ES-I3 (cell line): ENCODE measurements at regions not wholly inside any gene's neighbourhood (a gene's known extent, or its start where the extent isn't known, plus 50 kb on each side); places are given as distances from the start of the nearest gene placed in this dataset.
"Not testable (repeated sequence)": the region's sequence is repeated elsewhere in the genome, so short reads cannot be mapped to it uniquely, and the experiment has no call there.

Experiments used
- H3K36me3 ChIP-seq: 2 replicates; pipeline ENCODE4 v1.6.1; 2013; ENCODE audit warnings: mild to moderate bottlenecking, low read length, control low read depth, moderate library complexity; ENCODE audit not compliant: insufficient read depth
- H3K4me1 ChIP-seq: 2 replicates; pipeline ENCODE4 v1.6.1; 2013; ENCODE audit warnings: mild to moderate bottlenecking, control low read depth, low read length; ENCODE audit not compliant: insufficient read depth
- H3K9ac ChIP-seq: 2 replicates; pipeline ENCODE4 v1.6.1; 2013; ENCODE audit warnings: low read depth, mild to moderate bottlenecking, low read length, moderate library complexity
- H3K9me3 ChIP-seq: 2 replicates; pipeline ENCODE4 v1.6.1; 2013; ENCODE audit warnings: mild to moderate bottlenecking, low read length, moderate library complexity; ENCODE audit not compliant: control insufficient read depth, insufficient read depth

GRCh38 chr5:127196042-127196441 lies 94.6 kb upstream of the MEGF10 start:
- Histone ChIP-seq H3K36me3 (no peaks in the 10 kb centered on the region), H3K9me3 (no peaks in the 10 kb centered on the region), H3K4me1 (no peaks in the 10 kb centered on the region), H3K9ac (no peak overlapping the region)

DNA sequence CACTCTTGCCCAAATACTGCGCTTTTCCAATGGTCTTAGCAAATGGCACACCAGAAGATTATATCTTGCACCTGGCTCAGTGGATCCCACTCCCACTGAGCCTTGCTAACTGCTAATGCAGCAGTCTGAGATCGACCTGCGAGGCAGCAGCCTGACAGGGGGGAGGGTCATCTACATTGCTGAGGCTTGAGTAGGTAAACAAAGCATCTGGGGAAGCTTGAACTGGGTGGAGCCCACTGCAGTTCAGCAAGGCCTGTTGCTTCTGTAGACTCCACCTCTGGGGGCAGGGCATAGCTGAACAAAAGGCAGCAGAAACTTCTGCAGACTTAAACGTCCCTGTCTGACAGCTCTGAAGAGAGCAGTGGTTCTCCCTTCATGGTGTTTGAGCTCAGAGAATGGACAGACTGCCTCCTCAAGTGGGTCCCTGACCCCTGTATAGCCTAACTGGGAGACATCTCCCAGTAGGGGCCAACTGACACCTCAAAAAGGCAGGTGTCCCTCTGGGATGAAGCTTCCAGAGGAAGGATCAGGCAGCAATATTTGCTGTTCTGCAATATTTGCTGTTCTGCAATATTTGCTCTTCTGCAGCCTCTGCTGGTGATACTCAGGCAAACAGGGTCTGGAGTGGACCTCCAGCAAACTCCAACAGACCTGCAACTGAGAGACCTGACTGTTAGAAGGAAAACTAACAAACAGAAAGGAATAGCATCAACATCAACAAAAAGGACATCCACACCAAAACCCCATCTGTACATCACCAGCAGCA lies 93.0 kb upstream of the MEGF10 start:
- not testable (repeated sequence) for H3K36me3 ChIP-seq, H3K9me3 ChIP-seq, H3K4me1 ChIP-seq
- H3K9ac ChIP-seq: peak overlapping the region; percentile 42; the same call in 1 of the 2 replicates

GRCh38 chr5:127202738-127203137 lies 87.9 kb upstream of the MEGF10 start:
- H3K9me3 ChIP-seq, H3K4me1 ChIP-seq, H3K9ac ChIP-seq, H3K36me3 ChIP-seq: not testable (repeated sequence)

GRCh38 chr5:127203818-127204217 lies 86.8 kb upstream of the MEGF10 start:
- H3K4me1 ChIP-seq: peaks cover 7% of the 10 kb centered on the region
- H3K9ac ChIP-seq: no peak overlapping the region
- H3K9me3 ChIP-seq: no peaks in the 10 kb centered on the region
- no peaks in the 10 kb centered on the region for H3K36me3 ChIP-seq

DNA sequence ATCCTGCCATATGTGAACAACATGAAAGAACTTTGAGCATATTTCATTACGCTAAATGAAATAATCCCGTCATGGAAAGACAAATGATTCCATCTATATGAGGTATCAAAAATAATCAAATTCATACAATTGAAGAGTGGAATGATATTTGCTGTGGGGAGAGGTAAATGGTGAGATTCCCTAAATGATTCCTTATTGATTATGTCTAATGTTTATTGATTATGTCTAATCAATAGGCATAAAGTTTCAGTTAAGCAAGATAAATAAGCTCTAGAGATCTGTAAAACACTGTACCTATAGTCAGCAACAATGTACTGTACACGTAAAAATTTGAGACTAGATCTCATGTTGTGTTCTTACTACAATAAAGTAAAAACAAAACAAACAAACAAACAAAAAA lies 85.4 kb upstream of the MEGF10 start:
- Histone ChIP-seq H3K4me1 (peaks cover 10% of the 10 kb centered on the region), H3K9ac (no peak overlapping the region), H3K9me3 (no peaks in the 10 kb centered on the region), H3K36me3 (no peaks in the 10 kb centered on the region)

DNA sequence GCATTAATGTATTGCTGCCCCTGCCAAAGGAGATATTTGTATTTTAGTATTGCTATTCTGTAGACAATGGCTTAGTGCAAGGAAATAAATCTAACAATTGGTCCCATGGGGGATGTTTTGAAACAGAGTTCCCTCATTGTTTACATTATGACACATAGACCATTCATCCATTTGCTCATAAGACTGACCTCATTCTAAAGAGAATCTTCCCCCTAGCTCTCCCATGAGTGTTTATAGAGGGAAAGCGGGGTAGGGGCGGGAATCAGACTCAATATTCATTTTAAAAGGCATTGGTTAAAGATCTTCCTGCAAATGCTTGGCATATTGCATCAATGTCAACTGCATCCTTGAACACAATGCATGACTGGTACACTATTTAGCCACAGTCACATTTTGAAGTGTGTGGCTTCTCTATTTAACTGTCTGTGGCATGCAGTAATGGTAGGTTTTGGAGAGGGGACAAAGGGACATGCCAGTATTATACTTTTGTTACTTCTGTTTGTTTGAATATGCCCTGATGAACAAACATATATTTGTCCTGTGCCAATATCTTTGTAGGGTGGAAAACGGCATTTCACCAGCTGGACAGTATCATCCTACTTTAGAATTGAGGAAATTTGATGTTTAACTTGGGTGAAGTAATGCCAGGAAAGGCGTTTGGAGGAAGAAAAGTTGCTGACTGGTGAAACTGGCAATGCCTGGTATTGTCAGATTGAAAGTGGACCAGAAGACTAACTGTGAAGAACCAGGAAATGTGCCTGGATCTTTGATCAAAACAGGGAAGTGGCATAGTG lies 84.1 kb upstream of the MEGF10 start:
- Histone ChIP-seq H3K36me3 (no peaks in the 10 kb centered on the region), H3K9ac (no peak overlapping the region), H3K4me1 (peaks cover 10% of the 10 kb centered on the region), H3K9me3 (no peaks in the 10 kb centered on the region)

- Histone ChIP-seq H3K36me3 (no peaks in the 10 kb centered on the region), H3K9ac (no peak overlapping the region), H3K4me1 (peaks cover 10% of the 10 kb centered on the region), H3K9me3 (no peaks in the 10 kb centered on the region)
These were observed 80.6 kb upstream of the MEGF10 start for GRCh38 chr5:127210042-127210441.

- H3K9ac ChIP-seq: no peak overlapping the region
- peaks cover 3% of the 10 kb centered on the region; the same call in 1 of the 2 replicates for H3K4me1 ChIP-seq
- no peaks in the 10 kb centered on the region for H3K36me3 ChIP-seq
- no peaks in the 10 kb centered on the region for H3K9me3 ChIP-seq
These were observed 77.4 kb upstream of the MEGF10 start for GRCh38 chr5:127213231-127213630.

- Histone ChIP-seq H3K9ac (no peak overlapping the region), H3K4me1 (no peaks in the 10 kb centered on the region), H3K36me3 (no peaks in the 10 kb centered on the region), H3K9me3 (no peaks in the 10 kb centered on the region)
These were observed 74.5 kb upstream of the MEGF10 start for GRCh38 chr5:127216143-127216542.

- H3K9me3 ChIP-seq: no peaks in the 10 kb centered on the region
- H3K4me1 ChIP-seq: no peaks in the 10 kb centered on the region
- no peaks in the 10 kb centered on the region for H3K36me3 ChIP-seq
- no peak overlapping the region for H3K9ac ChIP-seq
These were observed 73.5 kb upstream of the MEGF10 start for GRCh38 chr5:127216898-127217675.

DNA sequence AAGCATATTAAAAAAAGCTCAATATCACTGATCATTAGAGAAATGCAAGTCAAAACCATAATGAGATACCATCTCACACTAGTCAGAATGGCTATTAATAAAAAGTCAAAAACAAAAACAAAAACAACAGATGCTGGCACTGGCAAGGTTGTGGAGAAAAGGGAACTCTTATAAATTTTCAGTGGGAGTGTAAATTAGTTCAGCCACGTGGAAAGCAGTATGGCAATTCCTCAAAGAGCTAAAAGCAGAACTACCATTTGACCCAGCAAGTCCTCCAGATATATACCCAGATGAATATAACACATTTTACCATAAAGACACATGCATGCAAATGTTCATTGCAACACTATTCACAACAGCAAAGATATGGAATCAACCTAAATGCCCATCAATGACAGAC lies 68.7 kb upstream of the MEGF10 start:
- not testable (repeated sequence) for H3K4me1 ChIP-seq, H3K9ac ChIP-seq, H3K9me3 ChIP-seq, H3K36me3 ChIP-seq

DNA sequence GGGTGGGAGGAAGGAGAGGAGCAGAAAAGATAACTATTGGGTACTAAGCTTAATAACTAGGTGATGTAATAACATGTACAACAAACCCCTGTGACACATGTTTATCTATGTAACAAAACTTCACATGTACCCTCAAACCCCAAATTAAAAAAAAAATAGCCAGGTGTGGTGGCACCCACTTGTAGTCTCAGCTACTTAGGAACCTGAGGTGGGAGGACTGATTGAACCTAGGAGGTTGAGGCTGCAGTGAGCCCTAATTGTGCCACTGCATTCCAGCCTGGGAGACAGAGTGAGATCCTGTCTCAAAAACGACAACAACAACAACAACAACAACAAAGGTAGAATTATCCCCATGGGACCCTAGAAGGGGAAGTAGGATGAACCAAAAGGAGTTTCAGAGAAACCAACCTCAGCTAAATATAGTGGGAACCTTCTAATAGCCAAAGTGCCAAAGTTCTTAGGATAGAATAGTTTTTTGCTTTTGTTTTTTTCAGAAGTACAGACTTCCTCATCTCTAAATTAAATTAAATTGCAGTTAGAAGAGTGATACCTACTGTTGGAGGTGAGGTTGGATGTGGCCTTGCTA lies 67.9 kb upstream of the MEGF10 start:
- not testable (repeated sequence) for H3K9ac ChIP-seq, H3K36me3 ChIP-seq, H3K4me1 ChIP-seq, H3K9me3 ChIP-seq

GRCh38 chr5:127223256-127223974 lies 67.2 kb upstream of the MEGF10 start:
- Histone ChIP-seq H3K36me3 (no peaks in the 10 kb centered on the region), H3K4me1 (no peaks in the 10 kb centered on the region), H3K9ac (no peak overlapping the region), H3K9me3 (no peaks in the 10 kb centered on the region)

GRCh38 chr5:127227881-127228280 lies 62.7 kb upstream of the MEGF10 start:
- no peaks in the 10 kb centered on the region for H3K9me3 ChIP-seq
- H3K9ac ChIP-seq: no peak overlapping the region
- H3K36me3 ChIP-seq: no peaks in the 10 kb centered on the region
- no peaks in the 10 kb centered on the region for H3K4me1 ChIP-seq
